ENCODE measurements at regions not wholly inside any gene's neighbourhood (a gene's known extent, or its start where the extent isn't known, plus 50 kb on each side); places are given as distances from the start of the nearest gene placed in this dataset.

DNA sequence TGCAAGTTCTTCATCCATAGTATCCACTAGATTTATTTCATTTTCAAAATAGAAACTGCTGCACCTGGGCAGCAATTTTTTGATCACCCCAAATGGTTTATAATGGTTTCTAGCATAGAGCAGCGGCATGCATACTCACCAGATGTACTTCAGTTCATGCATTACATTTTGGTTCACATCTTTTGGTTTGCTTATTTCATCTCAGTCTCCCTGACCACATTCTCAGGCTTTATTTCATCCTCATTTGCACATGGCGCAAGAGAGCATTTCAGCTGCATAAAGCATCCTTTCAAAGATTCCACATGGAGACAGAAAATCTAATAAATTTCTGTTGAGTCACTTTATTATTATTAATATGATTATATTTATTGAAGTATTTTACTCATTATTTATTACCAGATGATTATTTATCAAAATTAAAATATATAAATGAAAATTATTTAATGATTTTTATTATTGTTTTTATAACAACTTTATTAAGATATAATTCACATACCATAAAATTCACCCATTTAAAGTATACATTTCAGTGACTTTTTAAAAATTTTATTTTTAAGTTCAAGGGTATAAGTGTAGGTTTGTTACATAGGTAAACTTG is 284.6 kb downstream of the TXNL1 start:
- no peak overlapping the region for H3K27ac ChIP-seq (ENCODE audit: low read depth, low read length)
- no peaks in the 10 kb centered on the region for H3K4me1 ChIP-seq (ENCODE audit: control insufficient read depth, insufficient read depth, low read length)
- H3K4me3 ChIP-seq (ENCODE audit: low read length) = no peak overlapping the region
- no peak overlapping the region for H3K9ac ChIP-seq (ENCODE audit: low read length)
- H3K36me3 ChIP-seq (ENCODE audit: control insufficient read depth, insufficient read depth, low read length) = no peaks in the 10 kb centered on the region
- no peaks in the 10 kb centered on the region for H3K27me3 ChIP-seq (ENCODE audit: control insufficient read depth, insufficient read depth, low read length)

- Histone ChIP-seq H3K27me3 (ENCODE audit: control insufficient read depth, insufficient read depth, low read length) (no peaks in the 10 kb centered on the region), H3K9ac (ENCODE audit: low read length) (no peak overlapping the region), H3K4me1 (ENCODE audit: control insufficient read depth, insufficient read depth, low read length) (no peaks in the 10 kb centered on the region), H3K36me3 (ENCODE audit: control insufficient read depth, insufficient read depth, low read length) (no peaks in the 10 kb centered on the region), H3K4me3 (ENCODE audit: low read length) (no peak overlapping the region), H3K27ac (ENCODE audit: low read depth, low read length) (no peak overlapping the region)
These were observed 286.4 kb downstream of the TXNL1 start for GRCh38 chr18:56351911-56352500.

DNA sequence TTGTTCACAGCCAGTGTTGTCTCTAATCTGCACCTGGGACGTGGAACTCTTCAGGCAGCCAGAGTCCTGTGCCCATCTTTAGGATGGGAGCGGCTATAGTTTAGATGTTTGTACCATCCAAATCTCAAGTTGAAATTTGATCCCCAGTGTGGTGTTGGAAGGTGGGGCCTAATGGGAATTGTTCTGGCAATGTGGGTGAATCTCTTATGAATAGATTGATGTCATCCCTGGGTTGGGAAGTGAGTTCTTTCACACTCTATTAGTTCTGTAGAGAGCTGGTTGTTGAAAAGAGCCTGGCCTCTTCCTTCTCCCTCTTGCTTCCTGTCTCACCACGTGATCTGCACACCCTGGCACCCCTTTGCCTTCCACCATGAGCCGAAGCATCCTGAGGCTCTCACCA is 300.9 kb downstream of the TXNL1 start:
- Histone ChIP-seq H3K27ac (ENCODE audit: low read depth, low read length) (no peak overlapping the region), H3K4me3 (ENCODE audit: low read length) (no peak overlapping the region), H3K9ac (ENCODE audit: low read length) (no peak overlapping the region), H3K36me3 (ENCODE audit: control insufficient read depth, insufficient read depth, low read length) (no peaks in the 10 kb centered on the region), H3K27me3 (ENCODE audit: control insufficient read depth, insufficient read depth, low read length) (no peaks in the 10 kb centered on the region), H3K4me1 (ENCODE audit: control insufficient read depth, insufficient read depth, low read length) (no peaks in the 10 kb centered on the region)

- Histone ChIP-seq H3K27ac (ENCODE audit: low read depth, low read length) (no peak overlapping the region), H3K4me3 (ENCODE audit: low read length) (no peak overlapping the region), H3K27me3 (ENCODE audit: control insufficient read depth, insufficient read depth, low read length) (no peaks in the 10 kb centered on the region), H3K9ac (ENCODE audit: low read length) (no peak overlapping the region), H3K4me1 (ENCODE audit: control insufficient read depth, insufficient read depth, low read length) (no peaks in the 10 kb centered on the region), H3K36me3 (ENCODE audit: control insufficient read depth, insufficient read depth, low read length) (no peaks in the 10 kb centered on the region)
These were observed 304.6 kb downstream of the TXNL1 start for GRCh38 chr18:56333839-56334238.

- H3K4me3 ChIP-seq (ENCODE audit: low read length) = no peak overlapping the region
- H3K36me3 ChIP-seq (ENCODE audit: control insufficient read depth, insufficient read depth, low read length) = no peaks in the 10 kb centered on the region
- H3K4me1 ChIP-seq (ENCODE audit: control insufficient read depth, insufficient read depth, low read length) = no peaks in the 10 kb centered on the region
- no peak overlapping the region for H3K9ac ChIP-seq (ENCODE audit: low read length)
- no peak overlapping the region for H3K27ac ChIP-seq (ENCODE audit: low read depth, low read length)
- no peaks in the 10 kb centered on the region for H3K27me3 ChIP-seq (ENCODE audit: control insufficient read depth, insufficient read depth, low read length)
These were observed 305.2 kb downstream of the TXNL1 start for GRCh38 chr18:56333146-56333545.

DNA sequence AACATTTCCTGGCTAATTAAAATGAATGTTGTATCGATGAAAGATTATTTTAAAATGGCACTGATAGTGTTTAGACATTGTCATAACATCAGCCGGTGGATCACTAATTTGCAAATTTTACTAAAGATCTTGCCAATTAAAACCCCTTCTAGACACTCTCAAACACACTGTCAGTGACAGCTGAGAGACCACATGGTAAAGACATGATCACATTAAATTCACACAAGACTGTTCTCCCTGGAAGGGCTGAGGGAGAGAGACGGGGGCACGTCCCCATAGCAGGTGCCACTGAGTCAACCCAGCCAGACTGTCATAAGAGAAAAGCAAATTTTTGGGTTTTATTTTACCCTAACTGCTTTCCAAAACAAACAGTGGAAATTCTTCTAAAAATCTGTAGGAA is 306.0 kb downstream of the TXNL1 start:
- Histone ChIP-seq H3K4me1 (ENCODE audit: control insufficient read depth, insufficient read depth, low read length) (peaks cover 3% of the 10 kb centered on the region), H3K4me3 (ENCODE audit: low read length) (no peak overlapping the region), H3K27me3 (ENCODE audit: control insufficient read depth, insufficient read depth, low read length) (no peaks in the 10 kb centered on the region), H3K9ac (ENCODE audit: low read length) (no peak overlapping the region), H3K36me3 (ENCODE audit: control insufficient read depth, insufficient read depth, low read length) (no peaks in the 10 kb centered on the region), H3K27ac (ENCODE audit: low read depth, low read length) (no peak overlapping the region)

DNA sequence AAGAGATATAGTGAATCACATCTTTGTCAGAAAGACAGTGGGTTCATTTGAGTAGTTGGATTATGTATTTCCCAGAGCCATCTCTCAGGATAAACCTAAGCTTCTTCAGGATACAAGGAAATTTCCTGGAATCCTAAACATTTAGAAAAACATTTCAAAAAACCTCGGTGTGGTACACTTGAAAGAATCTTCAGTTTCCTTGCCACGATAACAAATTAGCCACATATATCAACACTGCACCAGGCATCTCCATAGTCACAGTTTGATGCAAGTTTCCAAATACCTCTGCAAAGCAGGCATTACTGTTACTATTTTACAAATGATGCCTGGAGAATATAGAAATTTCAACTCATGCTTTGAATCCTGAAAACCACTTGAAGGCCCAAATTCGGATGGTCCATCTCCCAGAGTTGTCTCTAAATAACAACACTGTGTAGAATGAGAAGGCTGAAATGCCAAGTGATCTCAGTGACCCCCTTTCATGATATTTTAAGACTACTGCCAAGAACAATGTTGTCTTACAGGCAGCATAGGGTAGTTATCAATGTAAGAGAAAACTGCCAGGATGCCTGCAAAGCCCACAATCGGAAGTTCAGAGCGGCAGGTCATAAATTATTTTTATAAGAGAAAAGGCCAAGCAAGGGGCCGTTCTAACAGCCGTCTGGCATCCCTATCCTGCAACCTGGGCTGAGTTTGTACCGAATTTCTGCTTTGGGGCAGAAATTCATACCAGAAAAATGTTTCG is 307.9 kb downstream of the TXNL1 start:
- Histone ChIP-seq H3K4me1 (ENCODE audit: control insufficient read depth, insufficient read depth, low read length) (peaks cover 3% of the 10 kb centered on the region), H3K27ac (ENCODE audit: low read depth, low read length) (no peak overlapping the region), H3K36me3 (ENCODE audit: control insufficient read depth, insufficient read depth, low read length) (no peaks in the 10 kb centered on the region), H3K9ac (ENCODE audit: low read length) (no peak overlapping the region), H3K27me3 (ENCODE audit: control insufficient read depth, insufficient read depth, low read length) (no peaks in the 10 kb centered on the region), H3K4me3 (ENCODE audit: low read length) (no peak overlapping the region)

DNA sequence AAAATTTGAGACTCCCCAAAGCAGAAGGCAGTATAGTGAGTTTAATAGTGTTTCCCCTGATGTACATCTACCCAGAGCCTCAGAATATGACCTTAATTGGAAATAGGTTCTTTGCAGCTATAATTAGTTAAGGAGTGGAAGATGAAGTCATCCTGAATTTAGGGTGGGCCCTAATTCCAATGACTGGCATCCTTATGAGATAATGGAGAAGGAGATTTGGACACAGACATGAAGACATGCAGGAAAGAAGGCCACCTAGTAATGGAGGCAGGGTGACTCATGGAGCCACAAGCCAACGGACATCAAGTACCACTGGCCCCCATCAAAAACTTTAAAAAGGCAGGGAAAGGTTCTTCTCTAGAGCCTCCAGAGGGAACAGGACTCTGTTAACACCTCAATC is 308.9 kb downstream of the TXNL1 start:
- Histone ChIP-seq H3K27ac (ENCODE audit: low read depth, low read length) (no peak overlapping the region), H3K4me1 (ENCODE audit: control insufficient read depth, insufficient read depth, low read length) (peaks cover 3% of the 10 kb centered on the region), H3K27me3 (ENCODE audit: control insufficient read depth, insufficient read depth, low read length) (no peaks in the 10 kb centered on the region), H3K4me3 (ENCODE audit: low read length) (no peak overlapping the region), H3K36me3 (ENCODE audit: control insufficient read depth, insufficient read depth, low read length) (no peaks in the 10 kb centered on the region), H3K9ac (ENCODE audit: low read length) (no peak overlapping the region)

DNA sequence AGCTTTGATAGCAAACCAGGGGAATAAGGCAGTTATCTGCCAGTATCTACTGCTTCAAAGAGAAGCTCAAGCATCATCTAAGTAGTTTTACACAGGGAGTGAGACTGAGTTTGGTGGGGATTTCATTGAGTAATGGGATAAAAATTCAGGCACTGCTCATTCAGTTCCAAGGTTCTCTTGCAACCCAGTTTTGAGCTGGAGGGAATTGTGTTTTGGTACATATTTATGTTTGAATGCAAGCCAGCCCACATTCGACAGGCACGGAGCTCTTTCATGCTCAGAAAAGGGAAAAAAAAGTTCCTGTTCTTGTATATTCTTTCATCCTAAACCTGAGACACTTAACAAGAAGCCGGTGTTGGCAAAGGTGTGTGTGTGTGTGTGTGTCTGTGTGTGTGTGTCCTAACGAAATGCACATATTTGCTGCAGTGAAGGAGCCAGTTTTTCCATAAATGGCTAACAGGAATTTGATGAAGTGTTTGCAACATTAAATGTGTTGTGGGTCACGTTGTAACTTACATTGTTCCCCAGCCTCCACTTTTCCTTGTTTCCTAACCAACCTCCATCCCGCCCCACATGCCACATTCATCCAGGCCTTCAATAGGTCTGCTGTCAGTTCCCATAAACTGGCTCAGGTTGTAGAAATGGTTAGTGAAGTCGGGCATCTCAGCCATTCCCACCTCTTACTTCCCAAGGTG is 311.1 kb downstream of the TXNL1 start:
- Histone ChIP-seq H3K4me3 (ENCODE audit: low read length) (no peak overlapping the region), H3K4me1 (ENCODE audit: control insufficient read depth, insufficient read depth, low read length) (peaks cover 3% of the 10 kb centered on the region), H3K9ac (ENCODE audit: low read length) (no peak overlapping the region), H3K27me3 (ENCODE audit: control insufficient read depth, insufficient read depth, low read length) (no peaks in the 10 kb centered on the region), H3K27ac (ENCODE audit: low read depth, low read length) (no peak overlapping the region), H3K36me3 (ENCODE audit: control insufficient read depth, insufficient read depth, low read length) (no peaks in the 10 kb centered on the region)

GRCh38 chr18:56326336-56327072 is 311.9 kb downstream of the TXNL1 start:
- Histone ChIP-seq H3K27me3 (ENCODE audit: control insufficient read depth, insufficient read depth, low read length) (no peaks in the 10 kb centered on the region), H3K36me3 (ENCODE audit: control insufficient read depth, insufficient read depth, low read length) (no peaks in the 10 kb centered on the region), H3K4me1 (ENCODE audit: control insufficient read depth, insufficient read depth, low read length) (peaks cover 3% of the 10 kb centered on the region), H3K9ac (ENCODE audit: low read length) (no peak overlapping the region), H3K27ac (ENCODE audit: low read depth, low read length) (no peak overlapping the region), H3K4me3 (ENCODE audit: low read length) (no peak overlapping the region)

DNA sequence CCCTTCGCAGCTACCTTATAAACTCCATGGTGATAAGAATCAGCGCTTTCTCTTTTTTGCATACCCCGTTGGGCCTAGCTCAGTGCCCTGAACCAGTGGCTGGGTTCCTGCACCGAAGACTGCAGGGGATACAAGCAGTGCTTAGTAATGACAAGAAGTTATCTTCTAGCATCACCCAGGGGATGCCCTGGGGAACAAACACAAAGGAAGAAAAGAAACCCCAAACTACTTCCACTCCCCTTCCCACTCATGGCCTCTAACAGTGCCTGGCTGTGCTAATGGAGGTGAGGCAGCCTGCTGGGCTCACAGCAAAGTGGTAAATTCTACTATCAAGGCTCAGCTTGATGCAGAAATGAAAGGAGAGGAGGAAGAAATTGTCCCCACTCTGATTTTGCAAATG is 314.7 kb downstream of the TXNL1 start:
- H3K4me1 ChIP-seq (ENCODE audit: control insufficient read depth, insufficient read depth, low read length) = peaks cover 3% of the 10 kb centered on the region
- H3K27me3 ChIP-seq (ENCODE audit: control insufficient read depth, insufficient read depth, low read length) = no peaks in the 10 kb centered on the region
- H3K4me3 ChIP-seq (ENCODE audit: low read length) = no peak overlapping the region
- no peak overlapping the region for H3K9ac ChIP-seq (ENCODE audit: low read length)
- H3K36me3 ChIP-seq (ENCODE audit: control insufficient read depth, insufficient read depth, low read length) = no peaks in the 10 kb centered on the region
- no peak overlapping the region for H3K27ac ChIP-seq (ENCODE audit: low read depth, low read length)

DNA sequence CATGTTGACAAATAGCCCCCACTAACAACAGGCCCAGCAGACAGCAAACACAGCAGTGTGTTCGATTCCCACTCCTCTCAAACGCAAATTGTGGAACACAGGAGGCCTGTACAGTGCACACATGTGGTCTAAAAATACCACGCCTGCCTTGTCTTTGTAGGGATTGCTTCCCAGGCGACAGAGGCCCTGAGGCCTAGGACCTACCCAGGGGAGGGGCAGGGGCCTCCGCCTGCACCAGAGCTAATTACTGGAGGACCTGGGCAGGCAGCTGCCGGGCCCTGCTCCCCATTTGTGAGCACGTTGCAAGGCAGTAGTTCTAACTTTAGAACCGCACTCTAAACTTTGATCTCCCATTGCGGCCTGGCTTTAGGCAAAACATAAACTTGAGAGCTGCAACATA is 316.0 kb downstream of the TXNL1 start:
- H3K36me3 ChIP-seq (ENCODE audit: control insufficient read depth, insufficient read depth, low read length) = no peaks in the 10 kb centered on the region
- no peaks in the 10 kb centered on the region for H3K27me3 ChIP-seq (ENCODE audit: control insufficient read depth, insufficient read depth, low read length)
- H3K27ac ChIP-seq (ENCODE audit: low read depth, low read length) = no peak overlapping the region
- no peak overlapping the region for H3K4me3 ChIP-seq (ENCODE audit: low read length)
- H3K9ac ChIP-seq (ENCODE audit: low read length) = no peak overlapping the region
- peaks cover under 1% of the 10 kb centered on the region for H3K4me1 ChIP-seq (ENCODE audit: control insufficient read depth, insufficient read depth, low read length)

All from rectal smooth muscle tissue (tissue), 1 donor.